Gastrocnemius medialis (tissue), 4 donors: ENCODE measurements at regions not wholly inside any gene's neighbourhood (a gene's known extent, or its start where the extent isn't known, plus 50 kb on each side); places are given as distances from the start of the nearest gene placed in this dataset.
"Not testable (repeated sequence)": the region's sequence is repeated elsewhere in the genome, so short reads cannot be mapped to it uniquely, and the experiment has no call there.

ENCODE experiments used
- ATAC-seq, 2 donors: fragments of 150-250 bp; one replicate each; pipeline ENCODE4 v1.9.1; 2016
- DNase-seq, 2 donors: peaks; one replicate each; pipeline ENCODE4 v3.0.0-alpha.2; 2019
- H3K27ac ChIP-seq, 4 donors: fragments of 200-600 bp; sonication (generic); 1 replicate in 1 of 4; 2 replicates in 3 of 4; pipeline ENCODE4 v1.5.1; 2016 to 2018; ENCODE audit warnings: mild to moderate bottlenecking in 2 of 4, moderate library complexity in 1 of 4
- H3K27me3 ChIP-seq, 3 donors: fragments of 200-600 bp; sonication (generic) in 2 of 3; 1 replicate in 1 of 3; 2 replicates in 2 of 3; pipeline versions ENCODE4 v1.5.1 to v1.6.0; 2016 to 2019; ENCODE audit warnings: mild to moderate bottlenecking in 1 of 3, moderate library complexity in 1 of 3
- H3K36me3 ChIP-seq, 2 donors: fragments of 200-600 bp; sonication (generic) in 1 of 2; one replicate each; pipeline ENCODE4 v1.5.1; 2017 to 2018
- H3K4me1 ChIP-seq, 2 donors: fragments of 200-600 bp; sonication (generic) in 1 of 2; one replicate each; pipeline ENCODE4 v1.5.1; 2016 to 2017; ENCODE audit warnings: mild to moderate bottlenecking in 2 of 2
- H3K4me3 ChIP-seq, 4 donors: fragments of 200-600 bp; sonication (generic) in 3 of 4; 1 replicate in 1 of 4; 2 replicates in 3 of 4; pipeline ENCODE4 v1.5.1; 2016 to 2019; ENCODE audit warnings: mild to moderate bottlenecking in 2 of 4
- H3K9me3 ChIP-seq, 3 donors: fragments of 200-600 bp; sonication (generic) in 2 of 3; 1 replicate in 1 of 3; 2 replicates in 2 of 3; pipeline ENCODE4 v1.5.1; 2016 to 2019
- POLR2A ChIP-seq, 2 donors: fragments of 450-650 bp; IDR thresholded peaks; one replicate each; pipeline ENCODE4 v1.6.1; 2017; ENCODE audit warnings: antibody characterized with exemption in 2 of 2, mild to moderate bottlenecking in 2 of 2, moderate library complexity in 2 of 2
- in situ Hi-C, 4 donors: fragments of 200-750 bp; cut with MboI; loops; one replicate each; pipeline versions ENCODE4 v1.15.0 to v1.8.0; 2017; ENCODE audit warnings: low sequenced_read_pairs in 4 of 4
- intact Hi-C: fragments of 100-400 bp; cut with DNase I; formaldehyde crosslinking; loops from one replicate; pipeline ENCODE4 v1.15.1; 2023; ENCODE audit warnings: low total_unique reads
- TF ChIP-seq, protein P1 (sequence below), 5 experiments: fragments of 450-650 bp in 3 of 5; fragments of 200-600 bp in 2 of 5; sonication (generic) in 2 of 5; IDR thresholded peaks in 4 of 5; conservative IDR thresholded peaks in 1 of 5; 1 replicate in 4 of 5; 2 replicates in 1 of 5; pipeline ENCODE4 v1.5.1; 2016 to 2019; ENCODE audit warnings: antibody characterized with exemption in 5 of 5, mild to moderate bottlenecking in 3 of 5, moderate library complexity in 3 of 5

DNA sequence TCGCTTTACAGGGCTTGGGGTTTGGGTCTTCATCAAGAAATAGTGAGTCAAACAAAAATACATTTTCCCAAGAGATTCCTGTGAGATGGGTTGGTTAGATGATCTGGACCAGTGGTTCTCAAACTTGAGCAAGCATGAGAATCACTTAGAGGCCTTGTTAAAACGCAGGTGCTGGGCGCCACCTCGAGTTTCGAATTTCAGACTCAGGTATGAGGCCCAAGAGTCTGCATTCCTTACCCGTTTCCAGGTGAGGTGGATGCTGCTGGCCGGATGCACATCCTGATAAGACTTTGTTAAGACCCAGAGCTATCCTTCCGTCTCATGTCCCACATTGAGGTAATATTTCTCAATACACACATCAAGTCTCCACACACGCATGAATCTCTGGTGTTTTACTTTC is 707.8 kb upstream of the SALL3 start:
- ATAC-seq (no peak), DNase-seq (no peak)
- H3K27ac ChIP-seq: no peak overlapping the region
- H3K27me3 ChIP-seq: no peaks in the 10 kb centered on the region
- no peaks in the 10 kb centered on the region for H3K9me3 ChIP-seq
- H3K4me1 ChIP-seq: no peaks in the 10 kb centered on the region
- no peaks in the 10 kb centered on the region for H3K36me3 ChIP-seq
- in situ Hi-C loops: no loop called here
- intact Hi-C loops: no loop called here
- TF ChIP-seq, protein P1, sequence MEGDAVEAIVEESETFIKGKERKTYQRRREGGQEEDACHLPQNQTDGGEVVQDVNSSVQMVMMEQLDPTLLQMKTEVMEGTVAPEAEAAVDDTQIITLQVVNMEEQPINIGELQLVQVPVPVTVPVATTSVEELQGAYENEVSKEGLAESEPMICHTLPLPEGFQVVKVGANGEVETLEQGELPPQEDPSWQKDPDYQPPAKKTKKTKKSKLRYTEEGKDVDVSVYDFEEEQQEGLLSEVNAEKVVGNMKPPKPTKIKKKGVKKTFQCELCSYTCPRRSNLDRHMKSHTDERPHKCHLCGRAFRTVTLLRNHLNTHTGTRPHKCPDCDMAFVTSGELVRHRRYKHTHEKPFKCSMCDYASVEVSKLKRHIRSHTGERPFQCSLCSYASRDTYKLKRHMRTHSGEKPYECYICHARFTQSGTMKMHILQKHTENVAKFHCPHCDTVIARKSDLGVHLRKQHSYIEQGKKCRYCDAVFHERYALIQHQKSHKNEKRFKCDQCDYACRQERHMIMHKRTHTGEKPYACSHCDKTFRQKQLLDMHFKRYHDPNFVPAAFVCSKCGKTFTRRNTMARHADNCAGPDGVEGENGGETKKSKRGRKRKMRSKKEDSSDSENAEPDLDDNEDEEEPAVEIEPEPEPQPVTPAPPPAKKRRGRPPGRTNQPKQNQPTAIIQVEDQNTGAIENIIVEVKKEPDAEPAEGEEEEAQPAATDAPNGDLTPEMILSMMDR (IDR thresholded peaks at IDR 0.05 in 4 of 5, conservative IDR thresholded peaks at IDR 0.05 in 1 of 5): no peak
- TF ChIP-seq POLR2A (IDR thresholded peaks at IDR 0.05): no peak
- no peak overlapping the region for H3K4me3 ChIP-seq

DNA sequence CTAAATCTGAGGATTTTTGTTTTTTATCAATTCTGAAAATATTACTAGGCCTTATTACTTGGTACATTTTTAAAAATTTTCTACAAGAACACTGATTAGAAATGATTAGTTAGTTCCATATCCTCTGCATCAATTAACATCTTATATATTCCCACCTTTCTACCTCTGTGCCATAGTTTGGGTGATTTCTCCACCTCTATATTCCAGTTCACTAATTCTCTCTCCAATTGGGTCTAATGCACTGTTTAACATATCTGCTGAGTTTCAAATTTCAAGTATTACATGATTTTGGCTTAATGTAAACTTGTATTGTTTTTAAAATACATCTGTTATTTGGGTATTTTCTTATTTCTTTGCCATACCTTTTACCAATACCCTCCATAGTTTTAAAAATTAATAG is 705.7 kb upstream of the SALL3 start:
- ATAC-seq (no peak), DNase-seq (no peak)
- in situ Hi-C loops: no loop called here
- H3K4me3 ChIP-seq: no peak overlapping the region
- H3K27me3 ChIP-seq: no peaks in the 10 kb centered on the region
- H3K4me1 ChIP-seq: no peaks in the 10 kb centered on the region
- no peaks in the 10 kb centered on the region for H3K9me3 ChIP-seq
- intact Hi-C loops: no loop called here
- no peak overlapping the region for H3K27ac ChIP-seq
- TF ChIP-seq POLR2A (IDR thresholded peaks at IDR 0.05): no peak
- TF ChIP-seq, protein P1 (IDR thresholded peaks at IDR 0.05 in 4 of 5, conservative IDR thresholded peaks at IDR 0.05 in 1 of 5): no peak
- no peaks in the 10 kb centered on the region for H3K36me3 ChIP-seq

DNA sequence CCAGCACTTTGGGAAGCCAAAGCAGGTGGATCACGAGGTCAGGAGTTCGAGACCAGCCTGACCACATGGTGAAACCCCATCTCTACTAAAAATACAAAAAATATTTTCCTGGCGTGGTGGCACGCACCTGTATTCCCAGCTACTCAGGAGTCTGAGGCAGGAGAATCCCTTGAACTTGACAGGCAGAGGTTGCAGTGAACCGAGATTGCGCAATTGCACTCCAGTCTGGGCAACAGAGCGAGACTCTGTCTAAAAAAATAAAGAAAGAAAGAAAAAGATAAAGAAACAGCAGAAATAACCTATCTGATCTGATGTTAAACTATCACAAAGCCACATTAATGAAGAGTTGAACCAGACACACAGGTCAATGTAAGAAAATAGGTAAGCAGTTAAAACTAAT is 696.2 kb upstream of the SALL3 start:
- DNase-seq, ATAC-seq, in situ Hi-C loops, H3K27ac ChIP-seq, H3K4me3 ChIP-seq, H3K36me3 ChIP-seq, intact Hi-C loops, H3K4me1 ChIP-seq, H3K27me3 ChIP-seq, H3K9me3 ChIP-seq: not testable (repeated sequence)

DNA sequence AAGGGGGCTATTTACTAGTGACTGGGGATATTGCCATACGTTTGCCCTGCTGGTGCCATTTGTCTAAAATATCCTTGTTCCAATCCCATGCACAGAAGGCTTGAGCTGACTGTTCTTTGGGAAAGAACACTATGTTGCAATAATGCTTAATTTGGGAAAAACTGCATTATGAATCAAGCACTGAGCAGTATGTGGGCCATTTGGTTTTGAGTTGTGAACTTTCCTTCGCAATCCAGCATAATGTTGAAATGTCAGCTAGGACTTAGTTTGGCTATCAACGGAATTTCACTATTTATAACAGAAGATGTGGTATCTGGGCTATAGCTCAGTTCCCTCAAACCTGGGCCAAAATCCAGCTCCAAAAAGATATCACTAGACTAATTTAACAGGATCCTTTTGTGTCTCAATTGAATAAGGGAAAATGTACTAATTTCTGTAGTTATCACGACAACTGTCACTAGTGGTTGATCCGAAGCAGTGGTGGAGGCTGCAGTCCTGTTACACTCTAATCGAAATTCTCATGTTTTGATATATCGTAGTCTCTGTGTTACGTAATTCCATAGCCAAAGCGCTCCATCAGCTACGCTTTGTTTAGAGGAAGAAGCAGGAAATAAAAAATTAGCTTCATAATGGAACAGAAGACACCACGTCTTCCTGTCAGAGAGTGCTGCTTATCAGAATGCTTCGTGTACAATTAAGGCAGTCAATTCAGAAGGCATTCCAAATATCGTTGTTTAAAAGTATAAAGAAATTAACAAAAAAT is 686.8 kb upstream of the SALL3 start:
- Histone ChIP-seq H3K27ac (no peak overlapping the region), H3K27me3 (no peaks in the 10 kb centered on the region), H3K36me3 (no peaks in the 10 kb centered on the region), H3K4me1 (no peaks in the 10 kb centered on the region), H3K9me3 (no peaks in the 10 kb centered on the region), H3K4me3 (no peak overlapping the region)
- TF ChIP-seq, protein P1 (IDR thresholded peaks at IDR 0.05 in 4 of 5, conservative IDR thresholded peaks at IDR 0.05 in 1 of 5): no peak
- no peak for TF ChIP-seq POLR2A (IDR thresholded peaks at IDR 0.05)
- in situ Hi-C loops (no loop called here), intact Hi-C loops (no loop called here)
- ATAC-seq: no peak
- no peak for DNase-seq

DNA sequence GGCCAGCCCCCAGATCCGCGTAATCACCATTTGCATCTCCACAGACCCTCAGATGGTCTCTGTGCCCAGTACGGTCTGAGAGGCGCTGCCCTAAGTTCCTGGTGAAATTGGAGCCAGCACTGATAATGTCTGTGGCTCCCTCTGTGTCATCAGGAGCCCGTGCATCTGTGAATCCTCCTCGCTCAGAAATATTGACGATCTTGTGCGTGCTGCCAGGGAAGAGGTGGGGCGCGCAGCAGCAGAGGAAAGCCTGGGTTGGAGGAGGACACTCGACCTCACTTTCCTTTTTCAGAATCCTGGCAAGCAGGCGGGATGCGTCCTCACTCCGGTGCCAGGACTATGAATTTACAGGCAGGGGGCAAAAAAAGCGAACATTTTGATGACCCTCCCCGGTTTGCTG is 686.1 kb upstream of the SALL3 start:
- in situ Hi-C loops (no loop called here), intact Hi-C loops (no loop called here)
- Histone ChIP-seq H3K27ac (no peak overlapping the region), H3K4me1 (no peaks in the 10 kb centered on the region), H3K4me3 (no peak overlapping the region), H3K36me3 (no peaks in the 10 kb centered on the region), H3K9me3 (no peaks in the 10 kb centered on the region), H3K27me3 (no peaks in the 10 kb centered on the region)
- no peak for TF ChIP-seq POLR2A (IDR thresholded peaks at IDR 0.05)
- TF ChIP-seq, protein P1 (IDR thresholded peaks at IDR 0.05 in 4 of 5, conservative IDR thresholded peaks at IDR 0.05 in 1 of 5): no peak
- no peak for ATAC-seq
- DNase-seq: no peak
